ENCODE measurements at regions not wholly inside any gene's neighbourhood (a gene's known extent, or its start where the extent isn't known, plus 50 kb on each side); places are given as distances from the start of the nearest gene placed in this dataset.

- DNase-seq (ENCODE audit: insufficient read length, low spot score) (no peak), FAIRE-seq (no peak)
- TF ChIP-seq CTCF (IDR thresholded peaks at IDR 0.05; ENCODE audit: insufficient read depth, missing control alignments), result no peak
Observed at GRCh38 chr6:104003803-104004516, 855.8 kb downstream of the HACE1 start.

GRCh38 chr6:103995571-103995970 lies 864.1 kb downstream of the HACE1 start:
- no peak for TF ChIP-seq CTCF (IDR thresholded peaks at IDR 0.05; ENCODE audit: insufficient read depth, missing control alignments)
- FAIRE-seq (no peak), DNase-seq (ENCODE audit: insufficient read length, low spot score) (no peak)

GRCh38 chr6:103983860-103984259 lies 875.9 kb downstream of the HACE1 start:
- no peak for TF ChIP-seq CTCF (IDR thresholded peaks at IDR 0.05; ENCODE audit: insufficient read depth, missing control alignments)
- FAIRE-seq, result no peak

GRCh38 chr6:103983011-103983410 lies 876.7 kb downstream of the HACE1 start:
- no peak for TF ChIP-seq CTCF (IDR thresholded peaks at IDR 0.05; ENCODE audit: insufficient read depth, missing control alignments)
- FAIRE-seq (no peak), DNase-seq (ENCODE audit: insufficient read length, low spot score) (no peak)

More at GRCh38 chr6:103983860-103984259, 875.9 kb downstream of the HACE1 start:
- no peak for DNase-seq (ENCODE audit: insufficient read length, low spot score)

- DNase-seq (ENCODE audit: insufficient read length, low spot score) (no peak), FAIRE-seq (no peak)
- TF ChIP-seq CTCF (IDR thresholded peaks at IDR 0.05; ENCODE audit: insufficient read depth, missing control alignments), result no peak
Observed at GRCh38 chr6:103982574-103982973, 877.1 kb downstream of the HACE1 start.

- no peak for TF ChIP-seq CTCF (IDR thresholded peaks at IDR 0.05; ENCODE audit: insufficient read depth, missing control alignments)
- no peak for DNase-seq (ENCODE audit: insufficient read length, low spot score)
- no peak for FAIRE-seq
Observed at GRCh38 chr6:103979308-103979707, 880.4 kb downstream of the HACE1 start.

GRCh38 chr6:103937389-103937788 lies 922.3 kb downstream of the HACE1 start:
- no peak for DNase-seq (ENCODE audit: insufficient read length, low spot score)
- no peak for TF ChIP-seq CTCF (IDR thresholded peaks at IDR 0.05; ENCODE audit: insufficient read depth, missing control alignments)
- no peak for FAIRE-seq
